ENCODE measurements at regions not wholly inside any gene's neighbourhood (a gene's known extent, or its start where the extent isn't known, plus 50 kb on each side); places are given as distances from the start of the nearest gene placed in this dataset.
"Not testable (repeated sequence)": the region's sequence is repeated elsewhere in the genome, so short reads cannot be mapped to it uniquely, and the experiment has no call there.

GRCh38 chr6:79832723-79833122 is 114.6 kb downstream of the ELOVL4 start:
- no peaks in the 10 kb centered on the region for H3K27me3 ChIP-seq (ENCODE audit: insufficient read depth, low read length)
- H3K27ac ChIP-seq (ENCODE audit: low read length) = no peak overlapping the region
- no peaks in the 10 kb centered on the region for H3K4me1 ChIP-seq (ENCODE audit: insufficient read depth, low read length)
- no peaks in the 10 kb centered on the region for H3K9me3 ChIP-seq (ENCODE audit: insufficient read depth, low read depth, low read length)
- H3K36me3 ChIP-seq (ENCODE audit: insufficient read depth, low read depth, low read length) = no peaks in the 10 kb centered on the region
- H3K4me3 ChIP-seq (ENCODE audit: low read length) = no peak overlapping the region
- H3K9ac ChIP-seq (ENCODE audit: low read depth, low read length) = no peak overlapping the region

DNA sequence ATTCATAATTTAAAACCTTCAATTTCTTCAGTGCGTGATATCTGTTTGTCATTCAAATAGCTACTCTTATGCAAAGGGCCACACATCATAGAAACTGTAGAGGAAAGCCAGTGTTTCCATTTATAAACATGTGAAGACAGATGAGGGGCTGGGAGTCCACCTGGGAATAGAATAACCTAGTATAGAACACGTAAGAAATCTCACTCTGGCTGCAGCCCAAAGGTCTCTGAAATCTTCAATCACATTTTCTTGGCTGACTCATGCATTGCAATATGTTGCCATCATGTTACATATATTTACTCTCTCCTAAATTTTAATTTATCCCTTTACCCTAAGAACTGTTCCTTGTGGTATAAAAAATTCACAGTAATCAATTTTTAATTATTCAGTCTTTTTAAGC is 123.2 kb downstream of the ELOVL4 start:
- Histone ChIP-seq H3K36me3 (ENCODE audit: insufficient read depth, low read depth, low read length) (no peaks in the 10 kb centered on the region), H3K4me3 (ENCODE audit: low read length) (no peak overlapping the region), H3K9me3 (ENCODE audit: insufficient read depth, low read depth, low read length) (peaks cover 6% of the 10 kb centered on the region; the same call in 1 of the 2 replicates), H3K27me3 (ENCODE audit: insufficient read depth, low read length) (no peaks in the 10 kb centered on the region), H3K4me1 (ENCODE audit: insufficient read depth, low read length) (no peaks in the 10 kb centered on the region), H3K9ac (ENCODE audit: low read depth, low read length) (no peak overlapping the region), H3K27ac (ENCODE audit: low read length) (no peak overlapping the region)

DNA sequence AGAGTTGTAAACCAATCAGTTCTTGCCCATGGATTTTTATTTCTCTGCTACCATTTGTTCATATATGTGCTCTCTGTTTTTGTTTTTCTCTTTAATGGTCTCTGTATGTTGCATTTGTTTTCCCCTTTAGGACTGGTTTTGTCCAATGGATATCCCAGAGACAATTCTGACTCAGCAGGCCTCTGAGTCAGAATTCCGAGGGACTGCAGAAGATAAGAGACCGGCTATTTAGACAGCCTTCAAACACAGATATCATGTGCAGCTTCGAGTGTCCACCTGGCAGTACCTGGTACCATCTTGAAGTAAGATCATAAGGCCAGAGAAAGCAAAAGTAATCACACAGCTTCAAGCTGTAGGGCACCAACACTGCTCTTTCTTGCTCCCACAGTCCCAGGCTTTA is 125.5 kb downstream of the ELOVL4 start:
- no peak overlapping the region for H3K27ac ChIP-seq (ENCODE audit: low read length)
- H3K36me3 ChIP-seq (ENCODE audit: insufficient read depth, low read depth, low read length) = no peaks in the 10 kb centered on the region
- H3K9ac ChIP-seq (ENCODE audit: low read depth, low read length) = no peak overlapping the region
- H3K27me3 ChIP-seq (ENCODE audit: insufficient read depth, low read length) = no peaks in the 10 kb centered on the region
- no peaks in the 10 kb centered on the region for H3K4me1 ChIP-seq (ENCODE audit: insufficient read depth, low read length)
- peaks cover 6% of the 10 kb centered on the region; the same call in 1 of the 2 replicates for H3K9me3 ChIP-seq (ENCODE audit: insufficient read depth, low read depth, low read length)
- H3K4me3 ChIP-seq (ENCODE audit: low read length) = no peak overlapping the region

GRCh38 chr6:79818471-79818870 is 128.9 kb downstream of the ELOVL4 start:
- Histone ChIP-seq H3K27ac (ENCODE audit: low read length) (no peak overlapping the region), H3K9me3 (ENCODE audit: insufficient read depth, low read depth, low read length) (no peaks in the 10 kb centered on the region), H3K4me3 (ENCODE audit: low read length) (no peak overlapping the region), H3K4me1 (ENCODE audit: insufficient read depth, low read length) (no peaks in the 10 kb centered on the region), H3K36me3 (ENCODE audit: insufficient read depth, low read depth, low read length) (no peaks in the 10 kb centered on the region), H3K27me3 (ENCODE audit: insufficient read depth, low read length) (no peaks in the 10 kb centered on the region), H3K9ac (ENCODE audit: low read depth, low read length) (no peak overlapping the region)

DNA sequence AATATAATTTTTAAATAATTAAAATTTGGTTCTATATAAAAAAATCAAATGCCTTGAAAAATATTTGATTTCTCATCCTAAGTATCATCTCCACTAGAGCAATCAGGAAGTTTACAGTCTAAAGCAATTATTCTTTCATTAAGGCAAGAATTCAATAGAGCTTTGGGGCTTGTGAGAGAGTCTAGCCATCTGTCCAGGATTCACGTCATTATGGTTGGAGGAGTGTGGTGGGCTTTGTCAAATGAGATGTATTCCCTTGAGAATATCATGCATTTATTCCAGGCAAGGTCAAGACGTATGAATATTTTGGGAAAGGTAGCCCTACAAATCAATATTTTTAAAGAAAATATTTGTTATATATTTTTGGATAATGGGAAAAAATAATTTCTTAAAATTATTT is 132.4 kb downstream of the ELOVL4 start:
- H3K36me3 ChIP-seq (ENCODE audit: insufficient read depth, low read depth, low read length) = no peaks in the 10 kb centered on the region
- H3K4me1 ChIP-seq (ENCODE audit: insufficient read depth, low read length) = peaks cover 5% of the 10 kb centered on the region; the same call in 1 of the 2 replicates
- H3K27ac ChIP-seq (ENCODE audit: low read length) = no peak overlapping the region
- H3K4me3 ChIP-seq (ENCODE audit: low read length) = no peak overlapping the region
- no peaks in the 10 kb centered on the region for H3K9me3 ChIP-seq (ENCODE audit: insufficient read depth, low read depth, low read length)
- H3K9ac ChIP-seq (ENCODE audit: low read depth, low read length) = no peak overlapping the region
- H3K27me3 ChIP-seq (ENCODE audit: insufficient read depth, low read length) = no peaks in the 10 kb centered on the region

DNA sequence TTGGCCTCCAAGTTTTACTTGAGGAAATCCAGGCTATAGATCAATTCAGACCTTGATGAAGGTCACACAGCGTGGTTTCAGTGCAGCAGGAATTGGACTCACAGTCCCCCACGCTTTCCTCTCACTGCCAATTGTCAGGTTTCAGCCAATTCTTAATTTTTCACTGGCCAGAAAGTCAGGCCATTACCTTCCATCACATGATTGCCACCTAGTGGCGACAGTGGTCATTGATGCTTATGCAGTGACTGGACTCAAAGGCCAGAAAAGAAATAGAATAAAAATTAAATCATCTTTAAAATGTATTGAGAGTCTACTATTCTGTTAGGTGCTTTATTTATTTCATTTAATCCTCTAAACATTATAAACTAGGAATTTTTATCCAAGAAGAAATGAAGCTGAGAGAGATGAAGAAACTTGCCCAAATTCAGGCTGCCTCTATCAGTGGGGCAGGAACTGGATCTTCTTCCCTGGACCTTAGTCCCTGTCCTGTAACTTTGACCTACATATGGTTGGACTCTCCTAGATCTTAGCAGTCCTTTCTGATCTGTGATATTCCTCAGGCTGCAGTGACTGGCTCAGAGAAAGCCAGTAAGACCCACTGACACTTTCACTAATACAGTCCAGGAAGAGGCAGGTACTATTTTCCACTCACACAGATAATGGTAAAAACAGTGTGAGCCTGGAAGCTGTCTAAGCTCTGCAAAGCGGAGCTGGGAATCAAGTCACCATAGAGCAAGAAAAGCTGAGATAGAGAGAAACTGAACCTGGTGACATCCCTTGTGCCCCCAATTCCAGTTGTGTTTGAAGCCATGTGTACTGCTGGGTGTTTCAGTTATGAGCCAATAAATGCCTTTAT is 133.3 kb downstream of the ELOVL4 start:
- no peaks in the 10 kb centered on the region for H3K9me3 ChIP-seq (ENCODE audit: insufficient read depth, low read depth, low read length)
- H3K27ac ChIP-seq (ENCODE audit: low read length) = no peak overlapping the region
- no peak overlapping the region for H3K9ac ChIP-seq (ENCODE audit: low read depth, low read length)
- peaks cover 8% of the 10 kb centered on the region; the same call in 1 of the 2 replicates for H3K4me1 ChIP-seq (ENCODE audit: insufficient read depth, low read length)
- no peaks in the 10 kb centered on the region for H3K36me3 ChIP-seq (ENCODE audit: insufficient read depth, low read depth, low read length)
- H3K4me3 ChIP-seq (ENCODE audit: low read length) = no peak overlapping the region
- no peaks in the 10 kb centered on the region for H3K27me3 ChIP-seq (ENCODE audit: insufficient read depth, low read length)

DNA sequence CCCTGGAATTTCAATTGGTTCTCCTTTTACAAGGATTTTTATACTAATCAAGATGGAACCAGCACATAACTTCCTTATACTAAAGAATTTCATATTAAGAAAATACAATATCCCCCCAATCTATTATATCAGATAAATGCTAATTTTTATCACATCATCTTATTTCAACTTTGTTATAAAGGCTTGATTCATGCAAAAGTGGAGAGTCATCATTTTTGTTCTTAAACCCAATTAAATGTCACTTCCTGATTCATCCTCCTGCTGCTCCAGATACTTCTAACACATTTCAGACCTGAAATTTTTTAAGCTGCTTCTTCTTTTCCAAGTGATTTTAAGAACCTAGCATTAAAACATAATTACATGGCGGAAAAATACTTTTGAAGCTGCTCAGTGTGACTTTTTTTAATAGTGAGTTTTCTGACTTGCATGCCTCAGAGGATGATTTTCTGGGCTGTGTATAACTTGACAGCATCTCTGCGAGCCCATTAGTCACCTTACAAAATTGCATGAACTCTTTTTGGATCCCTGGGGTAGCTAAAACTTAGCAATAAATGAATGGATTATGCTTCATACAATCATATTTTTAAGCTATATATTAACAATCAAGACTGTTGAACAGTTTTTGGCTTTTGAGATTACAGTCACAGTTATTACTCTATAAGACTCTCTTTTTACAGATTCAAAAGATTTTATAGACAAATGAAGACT is 134.1 kb downstream of the ELOVL4 start:
- Histone ChIP-seq H3K4me3 (ENCODE audit: low read length) (no peak overlapping the region), H3K9ac (ENCODE audit: low read depth, low read length) (no peak overlapping the region), H3K4me1 (ENCODE audit: insufficient read depth, low read length) (peaks cover 8% of the 10 kb centered on the region; the same call in 1 of the 2 replicates), H3K27me3 (ENCODE audit: insufficient read depth, low read length) (no peaks in the 10 kb centered on the region), H3K27ac (ENCODE audit: low read length) (no peak overlapping the region), H3K36me3 (ENCODE audit: insufficient read depth, low read depth, low read length) (no peaks in the 10 kb centered on the region), H3K9me3 (ENCODE audit: insufficient read depth, low read depth, low read length) (no peaks in the 10 kb centered on the region)

- no peak overlapping the region for H3K4me3 ChIP-seq (ENCODE audit: low read length)
- no peak overlapping the region for H3K27ac ChIP-seq (ENCODE audit: low read length)
- H3K9me3 ChIP-seq (ENCODE audit: insufficient read depth, low read depth, low read length) = no peaks in the 10 kb centered on the region
- no peaks in the 10 kb centered on the region for H3K36me3 ChIP-seq (ENCODE audit: insufficient read depth, low read depth, low read length)
- no peak overlapping the region for H3K9ac ChIP-seq (ENCODE audit: low read depth, low read length)
- no peaks in the 10 kb centered on the region for H3K27me3 ChIP-seq (ENCODE audit: insufficient read depth, low read length)
- peaks cover 8% of the 10 kb centered on the region; the same call in 1 of the 2 replicates for H3K4me1 ChIP-seq (ENCODE audit: insufficient read depth, low read length)
These were observed 135.2 kb downstream of the ELOVL4 start for GRCh38 chr6:79812195-79812594.

DNA sequence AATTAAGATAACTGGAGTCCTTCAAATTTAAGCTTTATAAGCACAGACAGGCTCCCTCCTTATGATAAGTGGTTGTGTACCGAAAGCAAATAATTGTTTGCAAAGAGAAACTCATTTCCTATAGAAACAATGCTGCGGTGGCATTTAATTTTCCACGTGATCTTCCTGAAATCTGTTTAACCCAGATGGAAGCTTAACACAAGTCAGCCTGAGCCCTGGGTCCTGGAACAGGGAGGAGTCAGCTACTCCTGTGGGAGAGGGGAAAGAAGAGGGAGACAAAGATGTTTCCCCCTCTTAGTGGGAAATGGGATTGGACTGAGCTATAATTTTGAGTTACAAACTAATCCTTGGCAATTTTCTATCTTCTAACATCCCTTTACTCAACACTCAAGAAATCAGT is 136.5 kb downstream of the ELOVL4 start:
- Histone ChIP-seq H3K27me3 (ENCODE audit: insufficient read depth, low read length) (no peaks in the 10 kb centered on the region), H3K27ac (ENCODE audit: low read length) (no peak overlapping the region), H3K9ac (ENCODE audit: low read depth, low read length) (no peak overlapping the region), H3K36me3 (ENCODE audit: insufficient read depth, low read depth, low read length) (no peaks in the 10 kb centered on the region), H3K4me3 (ENCODE audit: low read length) (no peak overlapping the region), H3K9me3 (ENCODE audit: insufficient read depth, low read depth, low read length) (no peaks in the 10 kb centered on the region), H3K4me1 (ENCODE audit: insufficient read depth, low read length) (peaks cover 8% of the 10 kb centered on the region; the same call in 1 of the 2 replicates)

GRCh38 chr6:79810185-79810705 is 137.1 kb downstream of the ELOVL4 start:
- H3K9me3 ChIP-seq (ENCODE audit: insufficient read depth, low read depth, low read length) = no peaks in the 10 kb centered on the region
- H3K4me1 ChIP-seq (ENCODE audit: insufficient read depth, low read length) = peaks cover 8% of the 10 kb centered on the region; the same call in 1 of the 2 replicates
- no peak overlapping the region for H3K9ac ChIP-seq (ENCODE audit: low read depth, low read length)
- no peaks in the 10 kb centered on the region for H3K36me3 ChIP-seq (ENCODE audit: insufficient read depth, low read depth, low read length)
- no peak overlapping the region for H3K27ac ChIP-seq (ENCODE audit: low read length)
- H3K27me3 ChIP-seq (ENCODE audit: insufficient read depth, low read length) = no peaks in the 10 kb centered on the region
- no peak overlapping the region for H3K4me3 ChIP-seq (ENCODE audit: low read length)

DNA sequence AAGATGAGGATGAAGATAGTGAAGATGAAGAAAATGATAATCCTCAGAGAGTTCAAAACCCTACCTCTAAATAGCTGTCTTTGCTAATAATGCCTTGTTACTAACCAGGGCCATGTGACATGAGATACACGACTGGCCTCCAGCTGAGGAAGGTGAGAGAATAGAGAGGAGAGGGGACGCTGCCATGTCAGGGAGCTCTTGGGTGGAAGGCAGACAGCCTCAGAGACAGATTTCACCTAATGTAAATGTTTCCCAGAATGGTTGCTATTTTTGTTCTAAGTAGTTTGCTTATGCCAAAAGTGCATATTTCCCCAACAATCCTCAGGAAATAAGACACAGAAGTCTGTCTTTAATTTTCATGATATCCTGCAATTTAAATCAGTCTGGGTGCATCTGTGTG is 138.4 kb downstream of the ELOVL4 start:
- Histone ChIP-seq H3K4me3 (ENCODE audit: low read length) (no peak overlapping the region), H3K27ac (ENCODE audit: low read length) (no peak overlapping the region), H3K4me1 (ENCODE audit: insufficient read depth, low read length) (peaks cover 8% of the 10 kb centered on the region; the same call in 1 of the 2 replicates), H3K27me3 (ENCODE audit: insufficient read depth, low read length) (no peaks in the 10 kb centered on the region), H3K36me3 (ENCODE audit: insufficient read depth, low read depth, low read length) (no peaks in the 10 kb centered on the region), H3K9ac (ENCODE audit: low read depth, low read length) (no peak overlapping the region), H3K9me3 (ENCODE audit: insufficient read depth, low read depth, low read length) (no peaks in the 10 kb centered on the region)

DNA sequence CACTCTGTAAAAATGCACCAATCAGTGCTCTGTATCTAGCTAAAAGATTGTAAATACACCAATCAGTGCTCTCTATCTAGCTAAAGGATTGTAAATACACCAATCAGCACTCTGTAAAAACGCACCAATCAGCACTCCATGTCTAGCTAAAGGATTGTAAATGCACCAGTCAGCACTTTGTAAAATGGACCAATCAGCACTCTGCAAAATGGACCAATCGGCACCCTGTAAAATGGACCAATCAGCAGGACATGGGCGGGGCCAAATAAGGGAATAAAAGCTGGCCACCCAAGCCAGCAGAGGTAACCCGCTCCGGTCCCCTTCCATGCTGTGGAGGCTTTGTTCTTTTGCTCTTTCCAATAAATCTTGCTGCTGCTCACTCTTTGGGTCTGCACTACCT is 140.7 kb downstream of the ELOVL4 start:
- H3K9me3 ChIP-seq (ENCODE audit: insufficient read depth, low read depth, low read length); H3K9ac ChIP-seq (ENCODE audit: low read depth, low read length); H3K4me1 ChIP-seq (ENCODE audit: insufficient read depth, low read length); H3K4me3 ChIP-seq (ENCODE audit: low read length); H3K27me3 ChIP-seq (ENCODE audit: insufficient read depth, low read length); H3K27ac ChIP-seq (ENCODE audit: low read length); H3K36me3 ChIP-seq (ENCODE audit: insufficient read depth, low read depth, low read length): not testable (repeated sequence)
